ENCODE measurements at regions not wholly inside any gene's neighbourhood (a gene's known extent, or its start where the extent isn't known, plus 50 kb on each side); places are given as distances from the start of the nearest gene placed in this dataset.

- no peak for DNase-seq (ENCODE audit: low spot score)
- no peak for TF ChIP-seq CTCF (IDR thresholded peaks at IDR 0.05)
- H3K4me3 ChIP-seq: no peak overlapping the region
- H3K27ac ChIP-seq: no peak overlapping the region
Measured at GRCh38 chr10:90396721-90397120, 461.1 kb downstream of the HTR7 start.

- Histone ChIP-seq H3K27ac (no peak overlapping the region), H3K4me3 (no peak overlapping the region)
- DNase-seq (ENCODE audit: low spot score): no peak
- TF ChIP-seq CTCF (IDR thresholded peaks at IDR 0.05): no peak
Measured at GRCh38 chr10:90398566-90398965, 459.3 kb downstream of the HTR7 start.

- Histone ChIP-seq H3K4me3 (no peak overlapping the region), H3K27ac (no peak overlapping the region)
- TF ChIP-seq CTCF (IDR thresholded peaks at IDR 0.05): no peak
- DNase-seq (ENCODE audit: low spot score): no peak
Measured at GRCh38 chr10:90399782-90400181, 458.1 kb downstream of the HTR7 start.

- Histone ChIP-seq H3K4me3 (no peak overlapping the region), H3K27ac (no peak overlapping the region)
- no peak for TF ChIP-seq CTCF (IDR thresholded peaks at IDR 0.05)
- DNase-seq (ENCODE audit: low spot score): no peak
Measured at GRCh38 chr10:90403211-90404000, 454.4 kb downstream of the HTR7 start.

GRCh38 chr10:90407131-90407530 lies 450.7 kb downstream of the HTR7 start:
- Histone ChIP-seq H3K4me3 (no peak overlapping the region), H3K27ac (no peak overlapping the region)
- no peak for TF ChIP-seq CTCF (IDR thresholded peaks at IDR 0.05)
- DNase-seq (ENCODE audit: low spot score): no peak

- no peak overlapping the region for H3K4me3 ChIP-seq
- H3K27ac ChIP-seq: no peak overlapping the region
- TF ChIP-seq CTCF (IDR thresholded peaks at IDR 0.05): no peak
- no peak for DNase-seq (ENCODE audit: low spot score)
Measured at GRCh38 chr10:90407851-90408250, 450.0 kb downstream of the HTR7 start.

GRCh38 chr10:90412582-90412981 lies 445.3 kb downstream of the HTR7 start:
- Histone ChIP-seq H3K4me3 (no peak overlapping the region), H3K27ac (no peak overlapping the region)
- no peak for TF ChIP-seq CTCF (IDR thresholded peaks at IDR 0.05)
- DNase-seq (ENCODE audit: low spot score): no peak
